IMR-90 (cell line): ENCODE measurements at regions not wholly inside any gene's neighbourhood (a gene's known extent, or its start where the extent isn't known, plus 50 kb on each side); places are given as distances from the start of the nearest gene placed in this dataset.

ENCODE experiments used
- ATAC-seq: fragments of 200-7000 bp; cut with Tn5 transposase; 2 replicates; pipeline ENCODE4 v1.9.1; 2020; ENCODE audit warnings: low read depth, mild to moderate bottlenecking, moderate library complexity
- BruUV-seq: library from RNA; stranded (reverse); fragments of 400-500 nt; replicated peaks from 2 replicates; lab custom pipeline; 2021; lab: Mats Ljungman, UMichigan
- CTCF ChIA-PET: fragments of 300-600 bp; formaldehyde crosslinking; extraction: SDS; loops from one replicate; lab custom pipeline; 2021; ENCODE audit warnings: antibody characterized with exemption; lab: Yijun Ruan, JAX
- POLR2A ChIA-PET: fragments of 300-600 bp; sonication (Branson Sonifier 250); formaldehyde crosslinking; loops from one replicate; lab custom pipeline; 2022; ENCODE audit warnings: antibody characterized with exemption; ENCODE audit not compliant: unreplicated experiment; lab: Charles Lee
- DNase-seq: peaks from one replicate; pipeline ENCODE4 v3.0.0; 2013
- H2AFZ ChIP-seq: replicated peaks from 2 replicates; pipeline ENCODE3; 2013; ENCODE audit warnings: low read length, mild to moderate bottlenecking; ENCODE audit not compliant: poor library complexity
- H2AK5ac ChIP-seq: 2 replicates; pipeline ENCODE4 v1.6.1; 2013; ENCODE audit warnings: low read depth, low read length, inconsistent platforms
- H2AK9ac ChIP-seq: replicated peaks from 2 replicates; pipeline ENCODE3; 2013; ENCODE audit warnings: mild to moderate bottlenecking, low read depth, low read length, moderate library complexity; ENCODE audit not compliant: poor library complexity
- H2BK120ac ChIP-seq: 2 replicates; pipeline ENCODE4 v1.6.1; 2013; ENCODE audit warnings: low read depth, low read length, inconsistent platforms
- H2BK15ac ChIP-seq: 3 replicates; pipeline ENCODE4 v1.6.1; 2013; ENCODE audit warnings: low read depth, low read length, inconsistent platforms
- H2BK20ac ChIP-seq: 2 replicates; pipeline ENCODE4 v1.6.1; 2013; ENCODE audit warnings: low read depth, mild to moderate bottlenecking, inconsistent platforms, low read length, moderate library complexity
- H2BK5ac ChIP-seq: 2 replicates; pipeline ENCODE4 v1.6.1; 2013; ENCODE audit warnings: mild to moderate bottlenecking, low read depth, low read length, inconsistent platforms; ENCODE audit not compliant: poor library complexity, severe bottlenecking
- H3K14ac ChIP-seq: replicated peaks from 2 replicates; pipeline ENCODE4 v1.6.1; 2013; ENCODE audit warnings: low read depth, low read length, inconsistent platforms
- H3K18ac ChIP-seq: 2 replicates; pipeline ENCODE4 v1.6.1; 2013; ENCODE audit warnings: low read depth, low read length, control low read depth
- H3K23ac ChIP-seq: 2 replicates; pipeline ENCODE4 v1.6.1; 2013; ENCODE audit warnings: low read depth, low read length, inconsistent platforms
- H3K27ac ChIP-seq: 2 replicates; pipeline ENCODE4 v1.5.1; 2013; ENCODE audit warnings: mild to moderate bottlenecking, control low read depth, low read length; ENCODE audit not compliant: insufficient read depth
- H3K27me3 ChIP-seq: 2 replicates; pipeline ENCODE4 v1.6.1; 2013; ENCODE audit warnings: low read length; ENCODE audit not compliant: control insufficient read depth, insufficient read depth
- H3K36me3 ChIP-seq: 2 replicates; pipeline ENCODE4 v1.6.1; 2013; ENCODE audit warnings: low read length, mixed read lengths; ENCODE audit not compliant: control insufficient read depth, insufficient read depth
- H3K4ac ChIP-seq: 2 replicates; pipeline ENCODE4 v1.6.1; 2013; ENCODE audit warnings: low read depth, low read length, inconsistent platforms
- H3K4me1 ChIP-seq: 2 replicates; pipeline ENCODE4 v1.6.1; 2013; ENCODE audit warnings: low read length, mixed read lengths; ENCODE audit not compliant: control insufficient read depth, insufficient read depth
- H3K4me2 ChIP-seq: 2 replicates; pipeline ENCODE4 v1.6.1; 2013; ENCODE audit warnings: low read depth, mild to moderate bottlenecking, control low read depth, low read length, moderate library complexity
- H3K4me3 ChIP-seq: 2 replicates; pipeline ENCODE4 v1.5.1; 2013; ENCODE audit warnings: low read depth, mild to moderate bottlenecking, control low read depth, low read length, moderate library complexity; ENCODE audit not compliant: insufficient read depth
- H3K56ac ChIP-seq: 2 replicates; pipeline ENCODE4 v1.6.1; 2013; ENCODE audit warnings: low read length, inconsistent platforms; ENCODE audit not compliant: insufficient read depth; ENCODE audit errors: extremely low read depth
- H3K79me1 ChIP-seq, 2 experiments: 2 replicates each; pipeline ENCODE4 v1.6.1; 2013; ENCODE audit warnings: low read length in 2 of 2, inconsistent platforms in 1 of 2, low read depth in 1 of 2
- H3K9ac ChIP-seq: 2 replicates; pipeline ENCODE4 v1.6.1; 2013; ENCODE audit warnings: low read depth, low read length, control low read depth
- H3K9me1 ChIP-seq: 2 replicates; pipeline ENCODE4 v1.6.1; 2013; ENCODE audit warnings: low read length, inconsistent platforms; ENCODE audit not compliant: insufficient read depth
- H3K9me3 ChIP-seq: 2 replicates; pipeline ENCODE4 v1.6.1; 2013; ENCODE audit warnings: low read length; ENCODE audit not compliant: control insufficient read depth, insufficient read depth
- H4K20me1 ChIP-seq: 2 replicates; pipeline ENCODE4 v1.6.1; 2013; ENCODE audit warnings: low read length, inconsistent platforms; ENCODE audit not compliant: insufficient read depth
- H4K5ac ChIP-seq: 2 replicates; pipeline ENCODE4 v1.6.1; 2013; ENCODE audit warnings: mild to moderate bottlenecking, low read depth, low read length, control low read depth
- H4K8ac ChIP-seq, 2 experiments: 2 replicates each; pipeline ENCODE4 v1.6.1; 2013; ENCODE audit warnings: low read depth in 2 of 2, low read length in 2 of 2, control low read depth in 1 of 2, inconsistent platforms in 1 of 2
- H4K91ac ChIP-seq: 2 replicates; pipeline ENCODE4 v1.6.1; 2013; ENCODE audit warnings: low read depth, low read length, inconsistent platforms; ENCODE audit not compliant: insufficient read depth
- FOS ChIP-seq: fragments of 150-350 bp; IDR thresholded peaks from 2 replicates; pipeline ENCODE4 v1.6.1; 2016; ENCODE audit warnings: low read depth, low read length
- RAD21 ChIP-seq: IDR thresholded peaks from 2 replicates; pipeline ENCODE4 v1.6.1; 2012; ENCODE audit warnings: low read length, improper control_type of control experiment
- RCOR1 ChIP-seq: IDR thresholded peaks from 2 replicates; pipeline ENCODE4 v1.6.1; 2012; ENCODE audit warnings: mild to moderate bottlenecking, low read length, improper control_type of control experiment; ENCODE audit not compliant: insufficient replicate concordance
- WGBS, 2 experiments: methylation state at CpG; one replicate each; pipeline versions ENCODE4 v1.1.5 to v1.1.7; 2013; ENCODE audit warnings: missing lambda C conversion rate in 2 of 2; ENCODE audit not compliant: insufficient read length in 1 of 2; ENCODE audit errors: extremely low coverage in 2 of 2; 5-methylcytosine and 5-hydroxymethylcytosine counted together
- dilution Hi-C: fragments of 300-500 bp; cut with HindIII; formaldehyde crosslinking; loops from one replicate; pipeline ENCODE4 v1.14.3; 2018; ENCODE audit warnings: low sequenced_read_pairs; ENCODE audit not compliant: unreplicated experiment
- in situ Hi-C: fragments of 300-500 bp; cut with MboI; formaldehyde crosslinking; loops from 3 replicates; pipeline ENCODE4 v1.14.3; 2019; ENCODE audit warnings: low sequenced_read_pairs, inconsistent platforms, mixed read lengths
- intact Hi-C: fragments of 100-400 bp; cut with micrococcal nuclease; formaldehyde crosslinking; loops from 2 replicates; pipeline ENCODE4 v1.10.0; 2022

DNA sequence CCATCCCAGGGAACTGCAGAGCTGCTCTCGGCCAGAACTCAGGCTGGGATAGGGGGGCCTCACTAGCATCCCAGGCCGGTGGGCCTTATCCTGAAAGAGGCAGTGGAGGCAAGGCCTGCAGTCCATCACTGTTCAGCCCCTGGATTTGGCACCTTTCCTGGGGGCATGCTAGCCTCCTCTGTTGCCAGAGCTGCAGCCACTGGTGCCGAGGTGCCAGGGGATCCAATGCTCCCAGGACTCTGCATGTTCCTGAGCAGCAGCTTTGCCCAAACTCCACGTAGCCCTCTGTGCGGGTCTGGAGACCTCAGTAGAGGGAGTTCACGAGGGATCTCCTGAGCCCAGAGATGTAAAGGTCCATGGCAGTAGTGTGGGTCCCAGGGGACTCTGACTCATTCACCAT, 551.7 kb upstream of the AMOT start:
- peak overlapping the region; percentile 39 for H2AK9ac ChIP-seq
- in situ Hi-C loops, result no loop called here
- peak overlapping the region; percentile 14 for H2AFZ ChIP-seq
- H2BK5ac ChIP-seq, result no peak overlapping the region
- H4K8ac ChIP-seq, result no peak overlapping the region
- intact Hi-C loops, result no loop called here
- WGBS, 2 experiments, result 53% methylated on average over 3 of the region's 6 CpGs; no CpG with 5 or more reads in 1 of the 2 experiments
- no peak overlapping the region for H3K27ac ChIP-seq
- no peaks in the 10 kb centered on the region; the same call in 1 of the 2 replicates for H3K27me3 ChIP-seq
- dilution Hi-C loops, result no loop called here
- H4K5ac ChIP-seq, result no peak overlapping the region
- no peak overlapping the region for H3K14ac ChIP-seq
- H3K4me2 ChIP-seq, result no peak overlapping the region
- H3K36me3 ChIP-seq, result no peaks in the 10 kb centered on the region
- no TSS peak for BruUV-seq
- POLR2A ChIA-PET, result no interaction called here
- CTCF ChIA-PET, result no interaction called here
- H3K4me1 ChIP-seq, result no peaks in the 10 kb centered on the region
- H4K20me1 ChIP-seq, result no peaks in the 10 kb centered on the region
- H3K9me1 ChIP-seq, result no peaks in the 10 kb centered on the region
- H3K4me3 ChIP-seq, result no peak overlapping the region
- TF ChIP-seq FOS (no peak), RAD21 (no peak), RCOR1 (no peak)
- no peak overlapping the region for H2BK15ac ChIP-seq
- H3K79me1 ChIP-seq, result no peaks in the 10 kb centered on the region
- H2BK120ac ChIP-seq, result no peak overlapping the region
- H3K4ac ChIP-seq, result no peak overlapping the region
- ATAC-seq (no peak), DNase-seq (no peak)
- H3K9me3 ChIP-seq, result peaks cover 7% of the 10 kb centered on the region
- no peak overlapping the region for H3K9ac ChIP-seq
- H2AK5ac ChIP-seq, result no peak overlapping the region
- no peak overlapping the region for H2BK20ac ChIP-seq
- no peak overlapping the region for H3K23ac ChIP-seq
- no peak overlapping the region for H3K56ac ChIP-seq
- no peak overlapping the region for H3K18ac ChIP-seq
- H4K91ac ChIP-seq, result no peak overlapping the region
